ENCODE measurements at regions not wholly inside any gene's neighbourhood (a gene's known extent, or its start where the extent isn't known, plus 50 kb on each side); places are given as distances from the start of the nearest gene placed in this dataset.

GRCh38 chr4:104758574-104758973, 263.9 kb upstream of the CXXC4 start:
- TF ChIP-seq CTCF (IDR thresholded peaks at IDR 0.05; ENCODE audit: unreplicated experiment in 3 of 3) = no peak
- Mint-ChIP-seq H3K4me1 (no peaks in the 10 kb centered on the region), H3K36me3 (ENCODE audit: low read depth) (no peaks in the 10 kb centered on the region), H3K27ac (no peak overlapping the region), H3K4me3 (no peak overlapping the region), H3K9me3 (no peaks in the 10 kb centered on the region), H3K27me3 (ENCODE audit: low read depth) (no peaks in the 10 kb centered on the region)

- H3K27ac Mint-ChIP-seq = no peak overlapping the region
- no peak overlapping the region for H3K4me3 Mint-ChIP-seq
- H3K27me3 Mint-ChIP-seq (ENCODE audit: low read depth) = no peaks in the 10 kb centered on the region
- no peaks in the 10 kb centered on the region for H3K36me3 Mint-ChIP-seq (ENCODE audit: low read depth)
- H3K4me1 Mint-ChIP-seq = no peaks in the 10 kb centered on the region
- H3K9me3 Mint-ChIP-seq = no peaks in the 10 kb centered on the region
- TF ChIP-seq CTCF (IDR thresholded peaks at IDR 0.05; ENCODE audit: unreplicated experiment in 3 of 3) = no peak
Measured at GRCh38 chr4:104763554-104764222, 269.0 kb upstream of the CXXC4 start.

- H3K36me3 Mint-ChIP-seq (ENCODE audit: low read depth) = no peaks in the 10 kb centered on the region
- H3K27ac Mint-ChIP-seq = no peak overlapping the region
- H3K4me1 Mint-ChIP-seq = no peaks in the 10 kb centered on the region
- H3K9me3 Mint-ChIP-seq = no peaks in the 10 kb centered on the region
- no peak overlapping the region for H3K4me3 Mint-ChIP-seq
- no peaks in the 10 kb centered on the region for H3K27me3 Mint-ChIP-seq (ENCODE audit: low read depth)
- TF ChIP-seq CTCF (IDR thresholded peaks at IDR 0.05; ENCODE audit: unreplicated experiment in 3 of 3) = no peak
Measured at GRCh38 chr4:104766676-104767075, 272.0 kb upstream of the CXXC4 start.

- H3K27ac Mint-ChIP-seq = no peak overlapping the region
- no peaks in the 10 kb centered on the region for H3K9me3 Mint-ChIP-seq
- H3K27me3 Mint-ChIP-seq (ENCODE audit: low read depth) = no peaks in the 10 kb centered on the region
Measured at GRCh38 chr4:104772849-104773248, 278.2 kb upstream of the CXXC4 start.

GRCh38 chr4:104795264-104795939, 300.7 kb upstream of the CXXC4 start:
- Mint-ChIP-seq H3K36me3 (ENCODE audit: low read depth) (no peaks in the 10 kb centered on the region), H3K27me3 (ENCODE audit: low read depth) (no peaks in the 10 kb centered on the region), H3K4me3 (no peak overlapping the region), H3K4me1 (no peaks in the 10 kb centered on the region), H3K9me3 (no peaks in the 10 kb centered on the region), H3K27ac (no peak overlapping the region)
- no peak for TF ChIP-seq CTCF (IDR thresholded peaks at IDR 0.05; ENCODE audit: unreplicated experiment in 3 of 3)

More at GRCh38 chr4:104772849-104773248, 278.2 kb upstream of the CXXC4 start:
- TF ChIP-seq CTCF (IDR thresholded peaks at IDR 0.05; ENCODE audit: unreplicated experiment in 3 of 3) = no peak
- H3K36me3 Mint-ChIP-seq (ENCODE audit: low read depth) = no peaks in the 10 kb centered on the region
- no peak overlapping the region for H3K4me3 Mint-ChIP-seq
- H3K4me1 Mint-ChIP-seq = no peaks in the 10 kb centered on the region

GRCh38 chr4:104811727-104812126, 317.0 kb upstream of the CXXC4 start:
- no peak overlapping the region for H3K27ac Mint-ChIP-seq
- peaks cover 8% of the 10 kb centered on the region for H3K9me3 Mint-ChIP-seq
- H3K4me3 Mint-ChIP-seq = no peak overlapping the region
- H3K36me3 Mint-ChIP-seq (ENCODE audit: low read depth) = no peaks in the 10 kb centered on the region
- TF ChIP-seq CTCF (IDR thresholded peaks at IDR 0.05; ENCODE audit: unreplicated experiment in 3 of 3) = no peak
- H3K27me3 Mint-ChIP-seq (ENCODE audit: low read depth) = no peaks in the 10 kb centered on the region
- no peaks in the 10 kb centered on the region for H3K4me1 Mint-ChIP-seq
